Suprapubic skin (tissue), 4 donors: ENCODE measurements at regions not wholly inside any gene's neighbourhood (a gene's known extent, or its start where the extent isn't known, plus 50 kb on each side); places are given as distances from the start of the nearest gene placed in this dataset.

ENCODE experiments used
- EP300 ChIP-seq: sonication (generic); formaldehyde crosslinking; IDR thresholded peaks from one replicate; pipeline ENCODE4 v1.6.1; 2017; ENCODE audit warnings: antibody characterized with exemption
- POLR2A ChIP-seq, 2 donors: fragments of 450-650 bp; IDR thresholded peaks; one replicate each; pipeline ENCODE4 v1.6.1; 2017; ENCODE audit warnings: antibody characterized with exemption in 2 of 2, mild to moderate bottlenecking in 2 of 2, moderate library complexity in 2 of 2
- POLR2AphosphoS5 ChIP-seq, 3 donors: sonication (generic); formaldehyde crosslinking; IDR thresholded peaks; one replicate each; pipeline ENCODE4 v1.6.1; 2017; ENCODE audit warnings: antibody characterized with exemption in 3 of 3
- TF ChIP-seq, protein P1 (sequence below), 2 donors: fragments of 200-600 bp in 1 of 2; fragments of 450-650 bp in 1 of 2; sonication (generic) in 1 of 2; IDR thresholded peaks; one replicate each; pipeline ENCODE4 v1.5.1; 2016 to 2019; ENCODE audit warnings: antibody characterized with exemption in 2 of 2, mild to moderate bottlenecking in 1 of 2, moderate library complexity in 1 of 2

- TF ChIP-seq, protein P1, sequence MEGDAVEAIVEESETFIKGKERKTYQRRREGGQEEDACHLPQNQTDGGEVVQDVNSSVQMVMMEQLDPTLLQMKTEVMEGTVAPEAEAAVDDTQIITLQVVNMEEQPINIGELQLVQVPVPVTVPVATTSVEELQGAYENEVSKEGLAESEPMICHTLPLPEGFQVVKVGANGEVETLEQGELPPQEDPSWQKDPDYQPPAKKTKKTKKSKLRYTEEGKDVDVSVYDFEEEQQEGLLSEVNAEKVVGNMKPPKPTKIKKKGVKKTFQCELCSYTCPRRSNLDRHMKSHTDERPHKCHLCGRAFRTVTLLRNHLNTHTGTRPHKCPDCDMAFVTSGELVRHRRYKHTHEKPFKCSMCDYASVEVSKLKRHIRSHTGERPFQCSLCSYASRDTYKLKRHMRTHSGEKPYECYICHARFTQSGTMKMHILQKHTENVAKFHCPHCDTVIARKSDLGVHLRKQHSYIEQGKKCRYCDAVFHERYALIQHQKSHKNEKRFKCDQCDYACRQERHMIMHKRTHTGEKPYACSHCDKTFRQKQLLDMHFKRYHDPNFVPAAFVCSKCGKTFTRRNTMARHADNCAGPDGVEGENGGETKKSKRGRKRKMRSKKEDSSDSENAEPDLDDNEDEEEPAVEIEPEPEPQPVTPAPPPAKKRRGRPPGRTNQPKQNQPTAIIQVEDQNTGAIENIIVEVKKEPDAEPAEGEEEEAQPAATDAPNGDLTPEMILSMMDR (IDR thresholded peaks at IDR 0.05) = no peak
- TF ChIP-seq POLR2A (IDR thresholded peaks at IDR 0.05) = no peak
- no peak for TF ChIP-seq EP300
- TF ChIP-seq POLR2AphosphoS5 (IDR thresholded peaks at IDR 0.05) = no peak
These were observed 345.7 kb downstream of the NOVA1 start for GRCh38 chr14:26252176-26252575.
